ENCODE measurements at regions not wholly inside any gene's neighbourhood (a gene's known extent, or its start where the extent isn't known, plus 50 kb on each side); places are given as distances from the start of the nearest gene placed in this dataset.

DNA sequence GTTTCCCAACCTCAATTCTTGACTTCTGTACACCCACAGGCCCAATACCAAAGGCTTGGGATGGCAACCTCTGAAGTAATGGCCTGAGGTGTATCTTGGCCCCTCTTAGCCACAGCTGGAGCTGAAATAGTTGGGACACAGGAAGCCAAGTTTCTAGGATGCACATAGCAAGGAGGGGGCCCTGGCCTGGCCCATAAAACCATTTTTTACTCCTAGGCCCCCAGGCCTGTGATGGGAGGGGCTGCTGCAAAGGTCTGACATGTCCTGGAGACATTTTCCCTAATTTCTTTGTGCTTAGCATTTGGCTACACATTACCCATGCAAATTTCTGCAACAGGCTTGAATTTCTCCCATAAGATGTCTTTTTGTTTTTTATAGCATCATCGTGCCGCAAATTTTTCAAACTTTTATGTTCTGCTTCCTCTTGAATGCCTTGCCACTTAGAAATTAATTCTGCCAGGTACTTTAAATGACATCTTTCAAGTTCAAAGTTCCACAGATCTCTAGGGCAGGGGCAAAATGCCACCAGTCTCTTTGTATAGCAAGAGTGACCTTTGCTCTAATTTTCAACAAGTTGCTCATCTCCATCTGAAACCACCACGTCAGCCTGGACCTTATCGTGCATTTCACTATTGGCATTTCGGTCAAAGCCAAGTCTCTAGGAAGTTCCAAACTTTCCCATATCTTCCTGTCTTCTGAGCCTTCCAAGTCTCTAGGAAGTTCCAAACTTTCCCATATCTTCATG is 490.8 kb downstream of the IPMK start:
- DNase-seq = no peak

DNA sequence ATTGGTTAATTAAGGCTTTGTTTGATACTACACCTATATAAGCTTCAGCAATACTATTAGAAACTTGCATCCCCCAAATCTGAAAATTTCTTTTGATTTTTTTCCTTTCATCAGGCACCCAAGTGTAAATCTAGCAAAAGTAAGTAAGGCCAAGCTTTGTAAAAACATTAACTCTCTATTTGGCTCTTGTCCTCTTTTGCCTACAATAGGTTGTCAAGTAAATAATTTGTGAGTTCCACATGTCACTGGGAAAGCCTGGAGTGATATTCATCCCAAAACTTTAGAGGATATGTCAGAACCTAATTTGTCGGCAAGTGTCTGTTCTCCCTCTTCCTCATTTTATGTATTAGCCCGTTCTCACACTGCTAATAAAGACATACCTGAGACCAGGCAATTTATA is 492.4 kb downstream of the IPMK start:
- no peak for DNase-seq

DNA sequence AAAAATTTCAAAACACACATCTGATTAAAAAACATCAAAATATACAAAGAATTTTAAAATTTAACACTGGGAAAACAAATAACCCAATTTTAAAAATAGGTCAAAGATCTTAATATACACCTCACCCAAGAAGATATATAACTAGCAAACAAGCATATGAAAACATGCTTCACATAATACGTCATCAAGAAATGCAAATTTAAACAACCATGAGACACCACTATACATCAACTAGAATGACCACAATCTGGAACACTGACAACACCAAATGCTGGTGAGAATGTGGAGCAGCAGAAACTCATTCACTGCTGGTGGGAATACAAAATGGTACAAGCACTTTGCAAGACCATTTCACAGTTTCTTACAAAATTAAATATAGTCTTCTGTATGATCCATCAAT is 498.4 kb downstream of the IPMK start:
- DNase-seq = no peak

DNA sequence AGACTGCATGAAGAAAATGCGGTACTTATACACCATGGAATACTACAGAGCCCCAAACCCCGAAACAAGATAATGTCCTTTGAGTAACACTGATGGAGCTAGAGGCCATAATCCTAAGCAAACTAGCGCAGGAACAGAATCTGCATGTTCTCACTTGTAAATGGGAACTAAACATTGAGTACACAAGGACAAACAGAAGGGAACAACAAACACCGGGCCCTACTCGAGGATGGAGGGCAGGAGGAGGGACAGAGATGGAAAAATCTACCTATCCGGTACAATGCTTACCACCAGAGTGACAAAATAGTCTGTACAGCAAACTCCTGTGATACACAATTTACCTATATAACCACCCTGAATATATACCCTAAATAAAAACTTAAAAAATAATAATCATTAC is 507.9 kb downstream of the IPMK start:
- no peak for DNase-seq

DNA sequence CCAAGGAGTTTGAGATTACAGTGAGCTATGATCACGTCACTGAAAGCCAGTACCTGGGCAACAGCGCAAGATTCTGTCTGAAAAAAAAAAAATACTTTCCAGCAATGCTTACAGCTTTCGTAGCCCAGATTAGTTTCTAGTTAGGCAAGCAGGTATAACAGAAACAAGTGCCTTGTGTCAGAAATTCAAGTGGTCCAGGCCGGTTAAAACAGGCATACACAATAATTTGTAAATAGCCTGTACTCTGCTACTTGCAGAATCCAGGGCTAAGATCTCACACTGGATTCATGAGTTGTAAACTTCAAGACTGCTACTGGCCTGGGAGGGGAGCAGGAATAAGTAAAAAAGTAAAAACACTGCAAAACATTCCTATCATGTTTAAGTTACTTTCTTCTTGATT is 512.9 kb downstream of the IPMK start:
- DNase-seq = no peak

DNA sequence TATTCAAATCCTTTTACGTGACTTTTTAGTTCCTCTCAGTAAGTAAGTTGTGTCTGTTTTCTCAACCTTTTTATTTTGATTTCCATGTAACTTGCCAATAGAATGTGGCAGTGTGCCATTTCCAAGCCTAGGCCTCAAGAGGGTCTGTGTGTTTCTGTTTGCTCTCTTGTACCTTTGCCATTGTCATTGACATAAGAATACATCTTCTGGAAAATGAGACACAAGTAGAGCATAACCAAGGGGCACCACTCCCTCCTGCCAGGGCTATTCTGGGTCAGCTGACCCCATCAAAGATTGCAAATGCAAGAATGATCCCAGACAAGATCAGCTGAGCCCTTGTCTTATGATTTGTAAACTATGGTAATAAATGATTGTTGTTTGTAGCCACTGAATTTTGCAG is 524.0 kb downstream of the IPMK start:
- no peak for DNase-seq

DNA sequence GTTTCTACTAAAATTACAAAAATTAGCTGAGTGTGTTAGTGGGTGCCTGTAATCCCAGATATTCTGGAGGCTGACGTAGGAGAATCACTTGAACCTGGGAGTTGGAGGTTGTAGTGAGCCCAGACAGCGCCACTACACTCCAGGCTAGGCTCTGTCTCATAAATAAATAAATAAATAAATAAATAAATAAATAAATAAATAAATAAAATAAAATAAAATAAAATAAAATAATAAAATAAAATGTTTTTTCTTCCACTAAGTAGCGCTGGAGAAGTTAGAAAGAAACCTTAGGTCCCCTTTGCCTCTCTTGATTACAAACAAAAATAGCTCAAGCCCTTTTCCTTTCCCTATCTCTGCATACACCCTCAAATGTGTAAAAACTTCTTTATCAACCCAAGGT is 525.9 kb downstream of the IPMK start:
- no peak for DNase-seq

DNA sequence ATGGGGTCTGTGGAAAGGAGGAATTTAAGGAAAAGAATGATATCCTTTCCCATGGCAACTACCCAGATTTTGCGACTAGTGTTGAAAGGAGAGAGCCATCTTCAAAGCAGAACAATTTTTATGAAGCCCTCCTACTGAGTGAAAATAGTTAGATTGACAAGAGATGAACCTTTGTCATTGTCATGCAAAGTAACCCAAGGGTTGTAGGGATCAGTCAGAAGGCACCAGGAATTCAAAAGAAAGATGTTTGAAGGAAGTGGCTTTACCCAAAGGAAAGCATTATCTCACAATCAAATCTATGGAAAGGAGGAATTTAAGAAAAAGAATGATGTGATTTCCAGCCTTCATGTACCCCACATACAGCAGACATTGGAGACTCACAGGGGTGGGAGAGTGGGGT is 544.4 kb downstream of the IPMK start:
- no peak for DNase-seq

DNA sequence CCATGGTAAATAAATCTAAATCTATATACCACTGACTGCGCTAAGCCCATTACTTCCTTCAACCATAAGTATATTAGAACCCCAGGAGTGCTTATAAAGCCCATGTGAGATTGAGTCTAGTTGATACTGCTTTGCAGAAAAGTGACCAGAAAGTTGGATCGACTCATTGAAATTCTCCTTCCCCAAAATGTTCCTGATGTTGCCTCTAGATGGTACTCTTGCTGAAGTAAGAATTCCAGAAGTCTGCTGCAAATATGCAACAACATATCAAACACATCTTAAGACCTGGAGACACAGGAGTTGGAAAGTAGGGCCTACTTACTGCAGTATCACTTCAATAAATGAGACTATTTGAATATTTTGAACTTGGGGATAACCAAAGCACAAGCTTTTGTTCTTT is 550.8 kb downstream of the IPMK start:
- DNase-seq = no peak

DNA sequence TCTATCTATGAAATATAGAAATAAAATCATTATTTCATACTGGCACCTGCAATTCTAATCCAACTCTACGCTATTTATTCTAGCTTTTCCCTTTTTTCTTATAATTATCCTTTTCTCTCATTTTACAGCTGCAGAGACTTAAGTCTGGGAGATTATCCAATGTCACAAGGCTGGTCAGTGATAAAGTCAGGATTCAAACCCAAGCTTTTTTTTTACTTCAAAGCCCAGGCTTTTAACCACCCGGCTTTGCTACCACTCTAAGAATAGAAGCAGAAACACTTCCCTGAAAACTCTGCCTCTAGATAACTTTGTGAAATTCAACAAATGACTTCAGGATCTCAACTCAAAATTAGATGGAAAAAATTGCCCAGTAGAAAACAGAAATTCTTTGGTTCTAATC is 552.5 kb downstream of the IPMK start:
- DNase-seq = no peak

DNA sequence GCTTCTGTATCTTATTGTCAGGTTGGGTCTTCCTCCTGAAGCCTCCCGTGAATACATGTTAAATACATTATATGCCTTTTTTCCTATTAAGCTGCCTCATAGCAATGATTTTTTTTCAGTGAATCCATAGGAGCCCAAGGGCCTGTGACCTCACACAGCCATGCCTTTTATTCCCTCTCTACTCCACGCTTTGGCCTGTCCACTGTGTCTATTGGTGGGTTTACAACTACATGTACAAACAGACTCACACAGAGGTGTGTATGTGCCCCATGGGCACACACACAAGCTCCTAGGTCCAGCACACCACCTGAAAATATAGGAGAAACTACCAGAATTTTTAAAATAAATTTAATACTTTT is 560.4 kb downstream of the IPMK start:
- no peak for DNase-seq

DNA sequence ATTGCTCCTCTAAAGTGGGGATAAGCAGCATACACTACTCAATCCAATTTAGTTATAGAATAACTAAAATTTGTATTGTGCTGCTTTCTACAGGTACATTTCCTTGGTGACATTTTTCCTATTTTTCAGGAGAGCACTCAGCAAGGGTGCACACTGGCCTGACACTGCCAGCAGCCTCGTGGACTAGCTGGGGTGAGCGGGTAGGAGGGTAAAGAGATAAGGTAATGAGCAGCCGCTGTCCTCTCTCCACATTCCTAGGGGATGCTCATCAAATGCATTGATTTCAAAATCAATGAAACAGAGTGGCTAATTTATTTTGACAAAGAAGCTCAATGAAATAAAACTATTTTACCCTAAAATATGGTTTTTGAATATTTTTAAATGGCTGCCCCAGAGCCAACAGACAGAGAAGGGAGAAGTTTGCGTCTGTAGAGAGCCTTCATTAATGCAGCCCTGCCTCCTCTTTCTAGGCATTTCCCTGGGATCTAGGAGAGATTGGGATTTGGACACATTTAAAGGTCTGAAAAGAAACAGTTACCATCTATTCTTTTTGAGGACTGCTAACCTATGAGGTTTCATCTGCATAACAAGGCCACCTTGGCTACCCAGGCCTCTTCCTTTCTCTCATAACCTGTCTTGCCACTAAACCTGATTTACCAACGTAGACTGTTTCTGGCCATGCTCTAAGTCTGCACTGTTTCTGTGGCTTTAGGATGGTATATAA is 561.0 kb downstream of the IPMK start:
- DNase-seq = no peak

DNA sequence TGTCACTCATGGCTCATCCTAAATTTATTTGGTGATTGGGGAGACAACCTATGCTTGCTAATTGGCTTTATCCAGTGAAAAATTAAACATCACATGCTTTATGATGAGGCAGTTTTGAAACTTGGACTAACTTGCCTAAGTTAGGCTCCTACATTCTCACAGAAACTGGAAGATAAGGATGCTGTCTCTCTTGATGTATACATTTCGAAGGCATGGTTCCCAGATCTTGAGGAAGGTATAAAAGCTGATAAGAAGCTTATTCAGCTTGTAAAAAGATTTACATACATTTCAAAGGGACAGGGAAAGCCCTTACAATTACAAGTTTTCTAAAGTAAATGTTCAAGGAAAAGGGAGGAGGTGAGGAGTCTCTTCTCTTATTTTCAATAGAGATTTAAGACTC is 561.7 kb downstream of the IPMK start:
- DNase-seq = no peak

DNA sequence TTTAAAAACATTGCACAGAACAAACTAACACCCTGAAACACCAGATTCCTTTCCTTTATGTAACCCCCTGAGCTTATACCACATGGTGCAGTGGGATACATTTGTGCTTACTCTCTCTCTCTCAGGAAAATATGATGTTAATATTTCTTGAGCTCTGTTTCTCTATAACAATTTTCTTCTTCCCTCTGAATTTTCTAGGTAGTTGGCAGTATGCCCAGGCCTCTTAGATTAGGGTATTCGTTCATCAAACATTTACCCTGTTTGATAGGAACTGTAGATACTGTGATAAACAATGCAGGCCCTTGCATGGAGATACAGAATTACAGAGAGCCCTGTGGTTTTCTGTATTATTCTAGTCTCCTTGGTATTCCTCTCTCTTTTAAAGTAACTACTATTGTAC is 567.8 kb downstream of the IPMK start:
- no peak for DNase-seq

DNA sequence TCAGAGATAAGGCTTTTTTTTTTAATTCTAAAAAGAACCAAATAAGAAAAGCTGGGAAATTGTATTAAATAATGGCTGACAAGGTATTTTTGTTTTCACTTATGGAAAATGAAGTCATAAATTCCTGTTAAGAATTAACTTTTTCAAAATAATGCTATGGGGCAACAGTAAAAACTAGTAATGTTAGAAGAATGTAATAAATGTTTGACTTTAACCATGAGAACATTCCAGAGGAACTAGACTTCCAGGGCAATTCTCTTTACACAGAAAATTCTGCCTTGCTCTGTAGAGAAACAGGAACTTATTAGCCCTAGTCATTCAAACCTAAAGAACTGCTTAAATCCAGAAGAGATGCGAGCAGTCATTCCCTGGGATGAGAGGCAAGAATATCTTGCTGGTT is 571.1 kb downstream of the IPMK start:
- no peak for DNase-seq

DNA sequence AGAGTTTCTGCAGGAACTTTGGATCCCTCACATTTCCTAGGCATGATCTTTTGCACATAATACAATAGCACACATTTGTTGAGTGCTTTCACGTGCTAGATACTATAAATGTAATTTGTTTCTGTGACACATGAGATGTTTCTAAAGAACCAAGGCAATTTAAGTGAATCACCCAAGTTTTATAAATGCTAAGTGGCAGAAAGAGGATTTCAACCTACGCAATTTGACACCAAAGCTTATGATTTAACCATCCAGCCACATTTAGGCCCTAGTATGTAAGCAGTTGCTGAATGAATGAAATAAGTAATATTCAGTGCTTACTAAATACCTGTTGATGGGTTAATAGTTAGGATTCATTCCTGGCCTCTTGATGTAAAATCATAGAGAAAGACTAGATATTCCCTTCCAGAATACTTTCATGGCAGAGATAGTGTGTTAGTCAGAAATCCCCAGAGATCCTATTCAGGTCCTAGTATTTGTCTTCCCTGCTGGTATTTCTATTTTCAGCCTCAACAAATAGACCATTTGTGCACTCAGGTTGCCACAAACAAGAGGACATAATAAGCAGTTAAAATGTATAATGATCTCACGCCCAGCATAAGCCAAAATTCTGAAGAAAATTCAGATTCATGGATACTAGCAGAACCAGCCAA is 572.6 kb downstream of the IPMK start:
- DNase-seq = no peak

DNA sequence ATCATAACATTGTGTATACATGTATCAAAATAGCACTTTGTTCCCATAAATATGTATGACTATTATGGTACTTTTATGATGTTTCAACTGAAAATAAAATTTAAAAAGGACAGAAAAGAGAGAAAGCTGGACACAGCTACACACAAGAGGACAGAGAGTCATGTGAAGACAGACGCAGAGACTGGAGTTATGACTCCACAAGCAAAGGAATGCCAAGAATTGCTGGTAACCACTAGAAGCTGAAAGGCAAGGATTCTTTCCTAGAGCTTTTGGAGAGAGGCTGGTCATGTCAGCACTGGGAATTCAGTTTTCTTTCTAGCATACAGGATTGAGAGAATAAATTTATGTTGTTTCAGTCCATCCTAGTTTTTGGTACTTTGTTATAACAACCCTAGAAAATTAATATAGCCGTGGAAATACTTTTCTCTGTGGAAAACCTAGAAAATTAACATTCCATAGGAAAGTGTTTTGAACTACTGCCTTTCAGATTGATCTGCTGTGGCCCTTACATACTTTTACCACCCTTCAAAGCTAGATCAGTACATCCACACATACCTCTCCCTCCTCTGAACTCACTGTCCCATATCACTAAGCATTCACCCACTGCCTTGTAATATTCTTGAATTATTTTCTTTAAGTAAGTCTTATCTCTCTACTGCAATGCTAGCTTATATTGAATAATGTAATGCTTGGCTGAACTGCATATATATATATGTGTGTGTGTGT is 575.3 kb downstream of the IPMK start:
- DNase-seq = no peak

DNA sequence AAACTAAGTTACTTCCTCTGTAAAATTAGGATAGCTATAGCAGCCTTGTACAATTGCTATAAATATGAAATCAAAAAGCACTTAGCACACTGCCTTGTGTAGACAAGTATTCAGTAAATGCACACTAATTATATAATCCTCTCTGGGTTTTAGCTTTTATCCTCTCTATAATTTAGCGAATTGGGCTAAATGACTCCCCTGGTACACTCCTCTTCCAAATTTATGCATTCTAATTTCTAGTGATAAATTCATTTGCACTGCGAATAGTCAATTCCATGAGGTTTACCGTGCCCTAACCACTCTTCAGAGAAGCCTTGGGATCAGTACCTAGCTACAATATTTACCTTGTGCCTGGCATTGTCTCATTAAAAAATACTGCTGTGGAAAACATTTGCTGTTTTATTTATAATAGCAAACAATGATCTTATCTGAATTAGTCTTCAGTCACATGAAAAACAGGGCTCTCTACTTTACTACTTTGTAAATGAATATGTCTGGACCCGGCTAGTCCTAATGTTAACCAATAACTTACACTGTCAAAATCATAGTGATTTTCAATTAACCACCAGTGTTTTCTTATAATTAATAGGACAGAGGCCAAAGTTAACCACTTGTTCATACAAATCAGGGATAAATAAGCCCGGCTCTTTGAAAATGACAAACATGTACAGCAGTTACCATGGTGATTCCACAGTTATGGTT is 577.9 kb downstream of the IPMK start:
- DNase-seq = no peak

DNA sequence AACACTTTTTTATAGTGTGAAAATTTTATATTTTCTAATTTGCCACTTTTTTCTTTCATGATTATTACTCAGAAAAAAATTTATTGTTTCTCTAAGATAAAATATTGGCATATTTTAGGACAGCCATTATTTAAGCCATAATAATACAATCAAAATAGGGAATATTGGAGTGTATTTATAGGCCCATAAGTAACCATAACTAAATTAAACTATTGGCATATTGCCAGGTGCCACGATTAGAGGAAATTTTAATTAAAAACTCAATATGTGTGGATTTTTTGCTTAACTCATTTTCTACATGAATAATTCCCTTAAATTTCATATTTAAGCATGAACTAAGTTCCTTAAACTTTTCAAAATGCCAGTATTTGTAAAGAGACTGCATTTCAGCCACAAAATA is 587.8 kb downstream of the IPMK start:
- no peak for DNase-seq

DNA sequence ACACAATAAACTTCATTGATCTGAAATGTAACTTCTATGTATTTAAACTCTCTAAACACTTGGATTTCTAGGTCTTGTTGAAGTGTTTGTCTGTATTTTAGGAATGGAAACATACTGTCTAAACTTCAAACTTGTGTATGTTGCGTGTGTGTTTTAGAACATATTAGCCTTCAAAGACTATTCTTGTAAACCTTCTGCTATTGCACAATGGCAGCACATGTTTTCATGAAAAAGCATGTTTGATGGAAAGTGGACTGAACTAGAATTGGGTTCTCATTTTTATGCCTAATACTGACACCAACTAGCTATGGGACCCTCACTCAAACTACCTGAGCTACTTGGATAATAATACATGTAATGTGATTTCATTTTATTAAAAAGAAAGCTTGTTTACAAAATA is 592.6 kb downstream of the IPMK start:
- no peak for DNase-seq

DNA sequence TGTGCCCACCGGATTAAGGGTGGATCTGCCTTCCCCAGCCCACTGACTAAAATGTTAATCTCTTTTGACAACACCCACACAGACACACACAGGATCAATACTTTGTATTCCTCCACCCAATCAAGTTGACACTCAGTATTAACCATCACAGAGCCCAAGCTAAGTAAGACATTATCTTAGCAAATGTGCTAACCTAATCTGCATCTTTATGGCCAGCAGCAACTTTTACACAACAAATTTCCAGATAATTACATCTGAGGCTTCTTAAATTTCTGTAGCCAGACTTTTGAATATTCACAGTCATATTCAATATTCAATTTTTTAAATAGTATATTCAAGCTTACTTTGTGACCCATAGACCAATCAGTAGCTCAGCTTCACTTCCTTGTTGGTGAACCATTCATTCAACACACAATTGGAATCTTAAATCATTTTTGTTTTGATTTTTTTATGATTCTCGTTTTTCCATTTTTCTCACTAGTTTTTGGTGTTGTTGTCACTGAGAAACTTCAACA is 594.2 kb downstream of the IPMK start:
- DNase-seq = no peak

DNA sequence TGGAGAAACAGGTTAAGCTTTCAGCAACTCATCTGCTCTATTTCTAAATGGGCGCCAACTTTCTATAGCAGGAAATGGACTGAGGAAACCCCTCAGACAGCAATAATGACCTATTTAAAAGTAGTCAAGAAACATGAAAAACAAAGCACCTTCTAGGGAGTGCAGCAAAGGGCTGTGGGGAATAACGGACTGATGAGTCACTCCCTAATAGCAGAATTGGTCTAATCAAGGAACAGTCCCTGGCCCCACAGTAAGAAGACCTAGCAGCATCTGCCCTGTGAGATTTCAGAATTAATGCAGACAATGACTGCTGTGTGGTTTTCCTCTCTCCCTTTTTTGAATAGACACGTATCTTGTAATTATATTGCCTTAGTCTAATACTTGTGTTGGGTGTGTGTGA is 602.9 kb downstream of the IPMK start:
- DNase-seq = no peak

DNA sequence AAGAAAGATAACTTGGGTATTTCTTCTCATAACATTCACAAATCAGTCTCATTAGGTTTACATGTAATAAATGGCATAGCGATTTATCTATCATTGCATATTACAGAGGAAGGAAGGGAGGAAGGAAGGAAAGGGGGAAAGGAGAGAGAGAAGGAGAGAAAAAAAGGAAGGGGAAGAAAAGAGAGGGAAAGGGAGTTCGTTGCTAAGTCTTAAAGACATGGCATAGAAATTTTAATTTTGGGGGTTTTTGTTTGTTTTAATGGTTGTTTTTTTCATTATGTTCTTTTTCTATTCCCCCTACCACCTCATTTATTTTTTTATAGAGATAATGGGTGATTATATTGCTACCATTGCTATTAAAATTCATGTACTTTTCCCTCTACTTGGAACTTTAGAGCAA is 604.3 kb downstream of the IPMK start:
- DNase-seq = no peak

All from central memory CD4-positive, alpha-beta T cell (primary cell).